Neural crest cell (in vitro differentiated cells): ENCODE measurements at regions not wholly inside any gene's neighbourhood (a gene's known extent, or its start where the extent isn't known, plus 50 kb on each side); places are given as distances from the start of the nearest gene placed in this dataset.

Experiments
- DNase-seq: peaks from one replicate; pipeline ENCODE4 v3.0.0; 2021; ENCODE audit warnings: low read depth, mixed read lengths, low spot score
- H3K27ac Mint-ChIP-seq: one replicate; pipeline ENCODE4 v1.8.0; 2021; ENCODE audit warnings: mild to moderate bottlenecking, mixed read lengths; ENCODE audit not compliant: unreplicated experiment
- H3K27me3 Mint-ChIP-seq: 2 replicates; pipeline ENCODE4 v1.8.0; 2021; ENCODE audit warnings: low read depth, mild to moderate bottlenecking, mixed read lengths
- H3K36me3 Mint-ChIP-seq: 2 replicates; pipeline ENCODE4 v1.8.0; 2021; ENCODE audit warnings: low read depth, mild to moderate bottlenecking, mixed read lengths
- H3K4me1 Mint-ChIP-seq: 2 replicates; pipeline ENCODE4 v1.8.0; 2021; ENCODE audit warnings: mixed read lengths
- H3K4me3 Mint-ChIP-seq: one replicate; pipeline ENCODE4 v1.8.0; 2021; ENCODE audit warnings: mild to moderate bottlenecking, mixed read lengths
- H3K9me3 Mint-ChIP-seq: 2 replicates; pipeline ENCODE4 v1.8.0; 2021; ENCODE audit warnings: mixed read lengths
- CTCF ChIP-seq: fragments of 200-600 bp; sonication (generic); conservative IDR thresholded peaks from 2 replicates; pipeline ENCODE4 v1.5.0; 2021; ENCODE audit warnings: antibody characterized with exemption, mild to moderate bottlenecking

DNA sequence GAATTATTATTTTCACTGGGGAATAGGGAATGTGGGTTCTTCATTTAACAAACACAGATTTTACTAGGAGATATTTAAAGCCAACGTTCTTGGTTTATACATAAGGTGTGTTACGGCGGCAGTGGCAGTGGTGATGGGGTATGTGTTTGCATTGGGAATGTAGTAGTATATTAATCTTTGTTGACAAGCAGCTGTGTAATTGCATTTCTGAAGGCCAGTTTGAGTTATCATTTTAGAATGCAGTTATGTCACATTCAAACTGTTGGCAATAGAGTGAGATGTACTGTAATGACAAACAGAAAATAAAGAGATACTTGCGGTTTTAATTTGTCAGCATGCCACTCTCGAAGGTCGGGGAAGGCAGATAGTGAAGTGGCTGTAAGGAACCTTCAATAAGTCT is 628.6 kb upstream of the POM121L12 start:
- Mint-ChIP-seq H3K36me3 (no peaks in the 10 kb centered on the region), H3K27ac (no peak overlapping the region), H3K27me3 (no peaks in the 10 kb centered on the region), H3K4me1 (no peaks in the 10 kb centered on the region), H3K4me3 (no peak overlapping the region), H3K9me3 (peaks cover 2% of the 10 kb centered on the region)
- DNase-seq = no peak
- TF ChIP-seq CTCF = no peak

- H3K4me1 Mint-ChIP-seq = no peaks in the 10 kb centered on the region
- no peaks in the 10 kb centered on the region for H3K27me3 Mint-ChIP-seq
- DNase-seq = no peak
- no peak overlapping the region for H3K4me3 Mint-ChIP-seq
- H3K36me3 Mint-ChIP-seq = peaks cover 3% of the 10 kb centered on the region
- no peak for TF ChIP-seq CTCF
- H3K27ac Mint-ChIP-seq = no peak overlapping the region
- peaks cover 13% of the 10 kb centered on the region for H3K9me3 Mint-ChIP-seq
Observed at GRCh38 chr7:52382731-52383130, 652.7 kb upstream of the POM121L12 start.

DNA sequence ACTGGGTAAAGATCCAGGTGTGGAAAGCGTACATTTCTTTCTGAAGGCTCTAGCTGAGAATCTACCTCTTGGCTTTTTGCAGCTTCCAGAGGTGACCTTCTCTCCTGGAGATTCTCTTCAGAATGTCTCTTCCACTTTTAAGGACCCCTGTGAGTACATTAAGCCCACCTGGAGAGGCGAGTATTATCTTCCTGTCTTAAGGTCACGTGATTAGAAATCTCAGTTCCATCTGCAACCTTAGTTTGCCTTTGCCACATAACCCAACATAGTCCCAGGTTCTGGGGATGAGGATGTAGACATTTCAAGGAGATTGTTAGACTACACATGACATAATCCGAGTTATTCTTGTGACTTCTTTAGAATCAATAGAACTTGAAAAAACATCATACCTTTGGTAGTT is 665.5 kb upstream of the POM121L12 start:
- no peak for TF ChIP-seq CTCF
- no peaks in the 10 kb centered on the region for H3K36me3 Mint-ChIP-seq
- H3K4me3 Mint-ChIP-seq = no peak overlapping the region
- H3K9me3 Mint-ChIP-seq = peaks cover 9% of the 10 kb centered on the region
- H3K4me1 Mint-ChIP-seq = no peaks in the 10 kb centered on the region
- H3K27ac Mint-ChIP-seq = no peak overlapping the region
- H3K27me3 Mint-ChIP-seq = no peaks in the 10 kb centered on the region
- no peak for DNase-seq

DNA sequence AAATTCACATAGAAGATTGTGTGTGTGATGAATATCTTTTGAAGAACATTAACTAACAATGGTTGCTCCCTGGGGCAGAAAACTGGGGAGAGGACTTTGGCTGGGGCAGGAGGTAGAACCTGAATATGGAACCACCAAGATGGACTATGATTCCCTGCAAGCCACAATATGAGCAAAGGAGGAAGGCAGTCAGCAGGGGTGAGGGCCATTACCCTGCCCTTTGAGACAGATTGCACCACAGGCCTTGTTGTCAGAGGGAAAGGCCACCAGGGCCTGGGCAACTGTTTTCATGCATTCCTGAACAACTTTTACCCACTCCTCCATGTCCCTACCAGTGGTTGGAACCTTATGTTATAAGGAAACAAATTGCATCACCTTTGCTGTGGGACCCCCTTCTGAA is 670.1 kb upstream of the POM121L12 start:
- no peak overlapping the region for H3K4me3 Mint-ChIP-seq
- H3K27me3 Mint-ChIP-seq = no peaks in the 10 kb centered on the region
- no peaks in the 10 kb centered on the region for H3K4me1 Mint-ChIP-seq
- DNase-seq = no peak
- H3K9me3 Mint-ChIP-seq = peaks cover 10% of the 10 kb centered on the region
- TF ChIP-seq CTCF = no peak
- H3K27ac Mint-ChIP-seq = no peak overlapping the region
- peaks cover 4% of the 10 kb centered on the region for H3K36me3 Mint-ChIP-seq

GRCh38 chr7:52362521-52362920 is 672.9 kb upstream of the POM121L12 start:
- no peak for DNase-seq
- Mint-ChIP-seq H3K4me1 (no peaks in the 10 kb centered on the region), H3K9me3 (peaks cover 7% of the 10 kb centered on the region), H3K27ac (no peak overlapping the region), H3K4me3 (no peak overlapping the region), H3K36me3 (peaks cover 4% of the 10 kb centered on the region), H3K27me3 (no peaks in the 10 kb centered on the region)
- TF ChIP-seq CTCF = no peak

DNA sequence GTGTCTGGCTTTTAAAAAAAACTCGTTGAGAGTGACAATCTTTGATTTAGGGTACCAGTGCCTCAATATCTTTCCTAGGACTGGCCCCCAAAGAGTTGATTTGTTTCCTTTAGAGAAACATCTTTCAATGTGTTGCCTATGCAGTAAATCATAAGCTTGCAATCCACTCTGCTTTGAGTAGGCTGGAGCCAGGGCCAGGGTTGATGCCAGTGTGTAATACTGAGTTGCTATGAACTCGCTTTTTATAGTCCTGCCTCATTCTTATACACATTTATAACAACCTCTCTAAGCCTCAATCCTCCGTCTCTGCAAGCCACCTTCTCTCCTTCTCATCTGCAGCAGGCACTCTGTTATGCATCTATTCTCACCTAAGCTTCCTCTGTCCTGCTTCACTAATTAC is 674.9 kb upstream of the POM121L12 start:
- Mint-ChIP-seq H3K4me3 (no peak overlapping the region), H3K9me3 (peaks cover 7% of the 10 kb centered on the region), H3K4me1 (no peaks in the 10 kb centered on the region), H3K36me3 (peaks cover 4% of the 10 kb centered on the region), H3K27ac (no peak overlapping the region), H3K27me3 (no peaks in the 10 kb centered on the region)
- TF ChIP-seq CTCF = no peak
- DNase-seq = no peak
